GM18511 (cell line): ENCODE measurements at regions not wholly inside any gene's neighbourhood (a gene's known extent, or its start where the extent isn't known, plus 50 kb on each side); places are given as distances from the start of the nearest gene placed in this dataset.
"Not testable (repeated sequence)": the region's sequence is repeated elsewhere in the genome, so short reads cannot be mapped to it uniquely, and the experiment has no call there.

ENCODE experiments used
- ATAC-seq: cut with Tn5 transposase; IDR thresholded peaks from one replicate; pipeline ENCODE4 v1.9.1; 2021; ENCODE audit warnings: mild to moderate bottlenecking, moderate library complexity; ENCODE audit not compliant: unreplicated experiment

GRCh38 chr14:25350021-25350420, 300.1 kb upstream of the STXBP6 start:
- no peak for ATAC-seq

GRCh38 chr14:25349269-25349668, 299.3 kb upstream of the STXBP6 start:
- ATAC-seq, result no peak

- no peak for ATAC-seq
These were observed 290.9 kb upstream of the STXBP6 start for GRCh38 chr14:25340882-25341281.

- ATAC-seq, result no peak
These were observed 272.8 kb upstream of the STXBP6 start for GRCh38 chr14:25322784-25323183.

- not testable (repeated sequence) for ATAC-seq
These were observed 266.1 kb upstream of the STXBP6 start for GRCh38 chr14:25316007-25316406.

GRCh38 chr14:25308244-25308643, 258.3 kb upstream of the STXBP6 start:
- ATAC-seq, result no peak

- ATAC-seq, result no peak
These were observed 254.0 kb upstream of the STXBP6 start for GRCh38 chr14:25303934-25304333.

- no peak for ATAC-seq
These were observed 248.3 kb upstream of the STXBP6 start for GRCh38 chr14:25298238-25298637.

- ATAC-seq, result not testable (repeated sequence)
These were observed 240.2 kb upstream of the STXBP6 start for GRCh38 chr14:25290154-25290553.

- ATAC-seq, result no peak
These were observed 224.6 kb upstream of the STXBP6 start for GRCh38 chr14:25274529-25274928.

- no peak for ATAC-seq
These were observed 217.2 kb upstream of the STXBP6 start for GRCh38 chr14:25267186-25267585.

GRCh38 chr14:25259470-25259869, 209.5 kb upstream of the STXBP6 start:
- ATAC-seq, result no peak

- no peak for ATAC-seq
These were observed 202.8 kb upstream of the STXBP6 start for GRCh38 chr14:25252793-25253192.

GRCh38 chr14:25250516-25250915, 200.6 kb upstream of the STXBP6 start:
- no peak for ATAC-seq

- ATAC-seq, result no peak
These were observed 197.7 kb upstream of the STXBP6 start for GRCh38 chr14:25247609-25248008.

GRCh38 chr14:25246751-25247150, 196.8 kb upstream of the STXBP6 start:
- no peak for ATAC-seq

- no peak for ATAC-seq
These were observed 189.2 kb upstream of the STXBP6 start for GRCh38 chr14:25239170-25239569.

- ATAC-seq, result no peak
These were observed 187.9 kb upstream of the STXBP6 start for GRCh38 chr14:25237845-25238244.

GRCh38 chr14:25233613-25234012, 183.7 kb upstream of the STXBP6 start:
- no peak for ATAC-seq

- ATAC-seq, result no peak
These were observed 181.1 kb upstream of the STXBP6 start for GRCh38 chr14:25231004-25231403.

GRCh38 chr14:25226214-25226613, 176.3 kb upstream of the STXBP6 start:
- no peak for ATAC-seq

- ATAC-seq, result no peak
These were observed 172.3 kb upstream of the STXBP6 start for GRCh38 chr14:25222256-25222655.

- no peak for ATAC-seq
These were observed 170.6 kb upstream of the STXBP6 start for GRCh38 chr14:25220514-25220913.

GRCh38 chr14:25215607-25216006, 165.7 kb upstream of the STXBP6 start:
- ATAC-seq, result no peak
